Effector memory CD4-positive, alpha-beta T cell (primary cell): ENCODE measurements at regions not wholly inside any gene's neighbourhood (a gene's known extent, or its start where the extent isn't known, plus 50 kb on each side); places are given as distances from the start of the nearest gene placed in this dataset.
"Not testable (repeated sequence)": the region's sequence is repeated elsewhere in the genome, so short reads cannot be mapped to it uniquely, and the experiment has no call there.

ENCODE experiments used
- DNase-seq, 3 donors: peaks; one replicate each; pipeline ENCODE4 v3.0.0-alpha.2; 2020
- H3K27ac ChIP-seq: 2 replicates; pipeline ENCODE4 v1.7.0; 2013; ENCODE audit warnings: mild to moderate bottlenecking, low read length, moderate library complexity; ENCODE audit not compliant: insufficient read depth, poor library complexity, severe bottlenecking
- H3K27me3 ChIP-seq: replicated peaks from 2 replicates; pipeline ENCODE4 v1.7.0; 2013; ENCODE audit warnings: mild to moderate bottlenecking, low read length; ENCODE audit not compliant: insufficient read depth, control insufficient read depth, poor library complexity, severe bottlenecking
- H3K36me3 ChIP-seq: 2 replicates; pipeline ENCODE4 v1.7.0; 2013; ENCODE audit warnings: mild to moderate bottlenecking, low read length, moderate library complexity; ENCODE audit not compliant: control insufficient read depth, insufficient read depth
- H3K4me1 ChIP-seq: 2 replicates; pipeline ENCODE4 v1.7.0; 2013; ENCODE audit warnings: low read length, mild to moderate bottlenecking; ENCODE audit not compliant: control insufficient read depth, insufficient read depth, poor library complexity, severe bottlenecking
- H3K4me3 ChIP-seq: 2 replicates; pipeline ENCODE4 v1.7.0; 2013; ENCODE audit warnings: low read length, low read depth, mild to moderate bottlenecking; ENCODE audit not compliant: insufficient read depth, poor library complexity, severe bottlenecking
- H3K9me3 ChIP-seq: 2 replicates; pipeline ENCODE4 v1.7.0; 2013; ENCODE audit warnings: mild to moderate bottlenecking, low read length, moderate library complexity; ENCODE audit not compliant: control insufficient read depth

GRCh38 chr14:101253948-101254347, 307.3 kb upstream of the DIO3 start:
- no peaks in the 10 kb centered on the region for H3K36me3 ChIP-seq
- no peaks in the 10 kb centered on the region for H3K4me1 ChIP-seq
- no peak for DNase-seq
- no peaks in the 10 kb centered on the region for H3K27me3 ChIP-seq
- no peaks in the 10 kb centered on the region for H3K9me3 ChIP-seq
- H3K27ac ChIP-seq: no peak overlapping the region
- no peak overlapping the region for H3K4me3 ChIP-seq

- DNase-seq: no peak
- Histone ChIP-seq H3K4me3 (no peak overlapping the region), H3K4me1 (no peaks in the 10 kb centered on the region), H3K36me3 (no peaks in the 10 kb centered on the region), H3K27ac (no peak overlapping the region), H3K27me3 (no peaks in the 10 kb centered on the region), H3K9me3 (no peaks in the 10 kb centered on the region)
Observed at GRCh38 chr14:101254805-101255764, 306.2 kb upstream of the DIO3 start.

- no peaks in the 10 kb centered on the region for H3K4me1 ChIP-seq
- H3K36me3 ChIP-seq: no peaks in the 10 kb centered on the region
- no peak overlapping the region for H3K4me3 ChIP-seq
- H3K9me3 ChIP-seq: no peaks in the 10 kb centered on the region
- H3K27me3 ChIP-seq: no peaks in the 10 kb centered on the region
- no peak for DNase-seq
- H3K27ac ChIP-seq: no peak overlapping the region
Observed at GRCh38 chr14:101255765-101256125, 305.6 kb upstream of the DIO3 start.

GRCh38 chr14:101256266-101256665, 305.0 kb upstream of the DIO3 start:
- Histone ChIP-seq H3K27ac (no peak overlapping the region), H3K4me1 (no peaks in the 10 kb centered on the region), H3K36me3 (no peaks in the 10 kb centered on the region), H3K4me3 (no peak overlapping the region), H3K27me3 (no peaks in the 10 kb centered on the region), H3K9me3 (no peaks in the 10 kb centered on the region)
- no peak for DNase-seq

GRCh38 chr14:101257551-101257950, 303.7 kb upstream of the DIO3 start:
- Histone ChIP-seq H3K4me1 (no peaks in the 10 kb centered on the region), H3K9me3 (no peaks in the 10 kb centered on the region), H3K27me3 (no peaks in the 10 kb centered on the region), H3K36me3 (no peaks in the 10 kb centered on the region), H3K4me3 (no peak overlapping the region), H3K27ac (no peak overlapping the region)
- no peak for DNase-seq

- Histone ChIP-seq H3K4me1 (no peaks in the 10 kb centered on the region), H3K36me3 (no peaks in the 10 kb centered on the region), H3K27ac (no peak overlapping the region), H3K9me3 (no peaks in the 10 kb centered on the region), H3K4me3 (no peak overlapping the region), H3K27me3 (no peaks in the 10 kb centered on the region)
- no peak for DNase-seq
Observed at GRCh38 chr14:101259748-101260147, 301.5 kb upstream of the DIO3 start.

GRCh38 chr14:101266441-101266840, 294.9 kb upstream of the DIO3 start:
- DNase-seq, H3K4me1 ChIP-seq, H3K27me3 ChIP-seq: not testable (repeated sequence)

GRCh38 chr14:101273091-101273490, 288.2 kb upstream of the DIO3 start:
- Histone ChIP-seq H3K4me3 (no peak overlapping the region), H3K27me3 (no peaks in the 10 kb centered on the region), H3K36me3 (no peaks in the 10 kb centered on the region), H3K27ac (no peak overlapping the region), H3K4me1 (no peaks in the 10 kb centered on the region), H3K9me3 (no peaks in the 10 kb centered on the region)
- no peak for DNase-seq

More at GRCh38 chr14:101266441-101266840, 294.9 kb upstream of the DIO3 start:
- H3K36me3 ChIP-seq, H3K4me3 ChIP-seq, H3K27ac ChIP-seq, H3K9me3 ChIP-seq: not testable (repeated sequence)

- no peaks in the 10 kb centered on the region for H3K27me3 ChIP-seq
- H3K9me3 ChIP-seq: no peaks in the 10 kb centered on the region
- H3K27ac ChIP-seq: no peak overlapping the region
- no peak overlapping the region for H3K4me3 ChIP-seq
- H3K4me1 ChIP-seq: no peaks in the 10 kb centered on the region
- DNase-seq: no peak
- H3K36me3 ChIP-seq: no peaks in the 10 kb centered on the region
Observed at GRCh38 chr14:101276309-101277091, 284.8 kb upstream of the DIO3 start.

- H3K27me3 ChIP-seq: no peaks in the 10 kb centered on the region
- no peaks in the 10 kb centered on the region for H3K9me3 ChIP-seq
Observed at GRCh38 chr14:101282418-101282817, 278.9 kb upstream of the DIO3 start.

More at GRCh38 chr14:101282418-101282817, 278.9 kb upstream of the DIO3 start:
- DNase-seq: no peak
- Histone ChIP-seq H3K4me3 (no peak overlapping the region), H3K4me1 (no peaks in the 10 kb centered on the region), H3K36me3 (no peaks in the 10 kb centered on the region), H3K27ac (no peak overlapping the region)
